Kidney (tissue), 13 donors: ENCODE measurements at regions not wholly inside any gene's neighbourhood (a gene's known extent, or its start where the extent isn't known, plus 50 kb on each side); places are given as distances from the start of the nearest gene placed in this dataset.

ENCODE experiments used
- DNase-seq, 5 donors: peaks; one replicate each; pipeline ENCODE4 v3.0.0-alpha.2; 2013 to 2020
- FAIRE-seq: peaks from 2 replicates; lab custom pipeline; 2012; peaks lifted over from hg19 to GRCh38; lab: Jason Lieb, UNC
- H3K27ac ChIP-seq, 2 donors: one replicate each; pipeline ENCODE4 v1.7.0; 2013; ENCODE audit warnings: low read depth in 2 of 2, low read length in 2 of 2, inconsistent platforms in 1 of 2
- H3K27me3 ChIP-seq: one replicate; pipeline ENCODE4 v1.7.1; 2013; ENCODE audit warnings: low read length, inconsistent platforms; ENCODE audit not compliant: control insufficient read depth, insufficient read depth
- H3K36me3 ChIP-seq, 3 donors: one replicate each; pipeline versions ENCODE4 v1.7.0 to v1.7.1; 2013; ENCODE audit warnings: low read length in 3 of 3, control low read depth in 1 of 3, inconsistent platforms in 1 of 3; ENCODE audit not compliant: insufficient read depth in 3 of 3, control insufficient read depth in 2 of 3
- H3K4me1 ChIP-seq, 3 donors: one replicate each; pipeline versions ENCODE4 v1.7.0 to v1.7.1; 2013; ENCODE audit warnings: low read length in 3 of 3, inconsistent platforms in 1 of 3, low read depth in 1 of 3; ENCODE audit not compliant: control insufficient read depth in 2 of 3, insufficient read depth in 2 of 3
- H3K4me3 ChIP-seq, 3 donors: one replicate each; pipeline versions ENCODE4 v1.7.0 to v1.8.1; 2013; ENCODE audit warnings: low read length in 3 of 3, control low read depth in 1 of 3, inconsistent platforms in 1 of 3
- H3K9ac ChIP-seq, 3 donors: one replicate each; pipeline versions ENCODE4 v1.7.0 to v1.7.1; 2013; ENCODE audit warnings: low read length in 3 of 3, control low read depth in 1 of 3, inconsistent platforms in 1 of 3
- H3K9me3 ChIP-seq, 3 donors: one replicate each; pipeline versions ENCODE4 v1.7.0 to v1.7.1; 2013; ENCODE audit warnings: low read length in 3 of 3, control low read depth in 1 of 3, inconsistent platforms in 1 of 3; ENCODE audit not compliant: control insufficient read depth in 2 of 3, insufficient read depth in 1 of 3
- intact Hi-C: fragments of 100-400 bp; cut with DNase I; formaldehyde crosslinking; loops from one replicate; pipeline ENCODE4 v1.11.1; 2022
- TF ChIP-seq, protein P1 (sequence below): IDR thresholded peaks from 3 replicates; pipeline ENCODE4 v1.5.1; 2012; ENCODE audit warnings: mild to moderate bottlenecking, moderate library complexity, borderline replicate concordance; ENCODE audit not compliant: insufficient read depth; ENCODE audit errors: extremely low read depth
- donor health status: control.
- donor health status: control.
- donor health status: control.
- donor health status: control.
- donor health status: control.
- donor health status: DM: yes; HTN: yes; CAD: no.
- donor health status: Normal renal cell carcinoma (clear cell type).

DNA sequence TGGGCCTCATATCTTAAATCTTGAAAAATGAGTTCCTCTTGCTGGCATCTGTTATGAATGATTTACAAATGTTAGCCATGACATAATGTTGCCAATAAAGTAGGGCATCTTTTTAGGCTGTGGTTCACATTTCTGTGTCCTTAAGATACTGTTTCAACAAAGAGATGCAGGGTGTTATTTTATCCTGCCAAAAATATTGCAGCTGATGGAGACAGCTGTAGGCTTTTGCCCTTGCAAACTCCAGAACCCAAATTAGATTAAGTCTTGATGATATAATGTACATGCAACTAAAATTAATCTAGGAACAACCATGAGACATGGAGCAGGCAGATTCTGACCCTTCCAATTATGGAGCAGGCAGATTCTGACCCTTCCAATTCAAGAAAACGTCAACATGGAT, 228.2 kb upstream of the GRIN3A start:
- Histone ChIP-seq H3K9me3 (no peaks in the 10 kb centered on the region), H3K4me3 (no peak overlapping the region), H3K27me3 (no peaks in the 10 kb centered on the region), H3K27ac (no peak overlapping the region), H3K9ac (no peak overlapping the region), H3K4me1 (no peaks in the 10 kb centered on the region), H3K36me3 (no peaks in the 10 kb centered on the region)
- FAIRE-seq (no peak), DNase-seq (no peak)
- TF ChIP-seq, protein P1, sequence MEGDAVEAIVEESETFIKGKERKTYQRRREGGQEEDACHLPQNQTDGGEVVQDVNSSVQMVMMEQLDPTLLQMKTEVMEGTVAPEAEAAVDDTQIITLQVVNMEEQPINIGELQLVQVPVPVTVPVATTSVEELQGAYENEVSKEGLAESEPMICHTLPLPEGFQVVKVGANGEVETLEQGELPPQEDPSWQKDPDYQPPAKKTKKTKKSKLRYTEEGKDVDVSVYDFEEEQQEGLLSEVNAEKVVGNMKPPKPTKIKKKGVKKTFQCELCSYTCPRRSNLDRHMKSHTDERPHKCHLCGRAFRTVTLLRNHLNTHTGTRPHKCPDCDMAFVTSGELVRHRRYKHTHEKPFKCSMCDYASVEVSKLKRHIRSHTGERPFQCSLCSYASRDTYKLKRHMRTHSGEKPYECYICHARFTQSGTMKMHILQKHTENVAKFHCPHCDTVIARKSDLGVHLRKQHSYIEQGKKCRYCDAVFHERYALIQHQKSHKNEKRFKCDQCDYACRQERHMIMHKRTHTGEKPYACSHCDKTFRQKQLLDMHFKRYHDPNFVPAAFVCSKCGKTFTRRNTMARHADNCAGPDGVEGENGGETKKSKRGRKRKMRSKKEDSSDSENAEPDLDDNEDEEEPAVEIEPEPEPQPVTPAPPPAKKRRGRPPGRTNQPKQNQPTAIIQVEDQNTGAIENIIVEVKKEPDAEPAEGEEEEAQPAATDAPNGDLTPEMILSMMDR = no peak
- intact Hi-C loops = no loop called here

DNA sequence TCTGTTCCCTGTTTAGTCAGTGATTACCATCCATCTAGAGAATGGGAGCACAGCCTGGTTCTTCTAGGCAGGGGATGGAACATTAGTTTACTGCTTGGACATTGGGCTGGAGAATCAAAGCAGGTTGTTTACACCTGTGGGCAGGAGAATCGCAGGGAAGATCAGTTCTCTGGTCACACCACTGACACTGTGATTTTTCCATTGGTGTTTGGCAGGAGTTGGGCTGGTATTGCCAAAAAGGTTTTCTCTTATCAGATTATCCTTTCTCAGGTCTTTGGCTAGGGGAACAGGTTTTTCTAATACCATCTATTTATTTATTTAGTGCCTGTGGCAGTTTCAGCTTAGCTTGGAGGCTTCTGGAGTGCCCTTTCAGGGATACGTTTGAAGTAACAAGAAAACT, 219.3 kb upstream of the GRIN3A start:
- intact Hi-C loops = no loop called here

DNA sequence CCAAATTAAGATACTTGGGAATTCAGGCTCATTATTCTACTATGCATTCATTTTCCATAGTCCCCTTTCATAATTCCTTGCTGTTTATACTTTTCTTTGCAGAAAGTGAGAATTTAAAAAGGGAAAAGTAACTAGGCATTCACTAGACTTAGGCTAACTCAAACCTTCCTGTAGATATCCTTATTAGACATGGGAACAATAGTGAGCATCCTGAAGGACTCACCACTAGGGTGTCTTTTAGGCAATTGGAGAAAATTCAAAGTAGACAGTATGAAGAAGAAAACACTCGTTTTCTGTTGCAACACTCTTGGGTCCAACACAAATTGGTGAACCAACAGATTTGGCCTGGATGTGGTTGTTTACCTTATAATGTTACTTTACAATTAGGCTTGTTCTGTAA, 213.2 kb upstream of the GRIN3A start:
- FAIRE-seq (no peak), DNase-seq (no peak)
- no peaks in the 10 kb centered on the region for H3K27me3 ChIP-seq
- H3K9me3 ChIP-seq = no peaks in the 10 kb centered on the region
- no peaks in the 10 kb centered on the region for H3K4me1 ChIP-seq
- no peak overlapping the region for H3K4me3 ChIP-seq
- H3K9ac ChIP-seq = no peak overlapping the region
- no peaks in the 10 kb centered on the region for H3K36me3 ChIP-seq
- intact Hi-C loops = no loop called here
- H3K27ac ChIP-seq = no peak overlapping the region
- TF ChIP-seq, protein P1 = no peak

More for the DNA sequence above, 219.3 kb upstream of the GRIN3A start:
- FAIRE-seq = no peak
- no peak for DNase-seq
- no peak overlapping the region for H3K27ac ChIP-seq
- no peaks in the 10 kb centered on the region for H3K36me3 ChIP-seq
- H3K9ac ChIP-seq = no peak overlapping the region
- no peaks in the 10 kb centered on the region for H3K27me3 ChIP-seq
- no peak overlapping the region for H3K4me3 ChIP-seq
- H3K9me3 ChIP-seq = no peaks in the 10 kb centered on the region
- TF ChIP-seq, protein P1 = no peak
- H3K4me1 ChIP-seq = no peaks in the 10 kb centered on the region

DNA sequence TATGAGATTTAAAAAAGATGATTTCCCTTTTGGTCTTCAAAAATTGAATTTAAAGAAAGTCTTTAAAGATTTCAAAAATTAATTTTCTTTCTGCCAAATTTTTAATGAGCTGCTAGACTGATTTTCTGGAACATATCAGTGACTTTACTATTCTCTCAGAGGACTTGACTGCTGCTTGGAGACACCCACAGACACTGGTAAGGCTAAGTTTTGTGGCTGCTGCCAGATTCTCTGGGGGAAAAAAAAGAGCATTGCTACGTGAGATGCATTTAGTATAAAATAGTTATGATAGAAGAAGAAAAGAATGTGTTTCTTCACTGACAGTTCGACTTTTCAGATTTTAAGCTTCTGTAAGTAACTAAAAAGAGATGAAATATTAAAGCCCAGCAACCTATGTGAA, 193.3 kb upstream of the GRIN3A start:
- TF ChIP-seq, protein P1 = no peak
- H3K27me3 ChIP-seq = no peaks in the 10 kb centered on the region
- no peaks in the 10 kb centered on the region for H3K36me3 ChIP-seq
- FAIRE-seq (no peak), DNase-seq (no peak)
- intact Hi-C loops = no loop called here
- H3K9me3 ChIP-seq = no peaks in the 10 kb centered on the region
- H3K4me3 ChIP-seq = no peak overlapping the region
- H3K4me1 ChIP-seq = no peaks in the 10 kb centered on the region
- H3K9ac ChIP-seq = no peak overlapping the region
- H3K27ac ChIP-seq = no peak overlapping the region
